Right lobe of liver (tissue), 6 donors: ENCODE measurements at regions not wholly inside any gene's neighbourhood (a gene's known extent, or its start where the extent isn't known, plus 50 kb on each side); places are given as distances from the start of the nearest gene placed in this dataset.
A peak's percentile ranks its signal among the peaks of the same experiment; 100 is the strongest.

Experiments
- ATAC-seq, 4 donors: fragments of 200-7000 bp; cut with Tn5 transposase; one replicate each; pipeline ENCODE4 v1.9.1; 2020; ENCODE audit warnings: mild to moderate bottlenecking in 4 of 4, moderate library complexity in 4 of 4
- DNase-seq, 3 donors: peaks; one replicate each; pipeline ENCODE4 v3.0.0-alpha.2; 2020
- H3K27ac ChIP-seq, 3 donors: fragments of 200-600 bp; one replicate each; pipeline ENCODE4 v1.8.0; 2022
- H3K27me3 ChIP-seq, 2 donors: fragments of 200-600 bp; one replicate each; pipeline ENCODE4 v1.8.0; 2022
- H3K36me3 ChIP-seq, 4 donors: fragments of 200-600 bp; sonication (generic) in 1 of 4; one replicate each; pipeline versions ENCODE4 v1.5.1 to v1.8.0; 2017 to 2022; ENCODE audit warnings: control low read depth in 1 of 4
- H3K4me1 ChIP-seq, 4 donors: fragments of 200-600 bp; sonication (generic) in 1 of 4; one replicate each; pipeline versions ENCODE4 v1.5.1 to v1.8.0; 2017 to 2022; ENCODE audit warnings: control low read depth in 1 of 4
- H3K4me3 ChIP-seq, 3 donors: fragments of 200-600 bp; one replicate each; pipeline ENCODE4 v1.8.0; 2022
- H3K9me3 ChIP-seq, 4 donors: fragments of 200-600 bp; sonication (generic) in 1 of 4; one replicate each; pipeline versions ENCODE4 v1.5.1 to v1.8.0; 2017 to 2022; ENCODE audit warnings: control low read depth in 1 of 4
- POLR2A ChIP-seq: fragments of 450-650 bp; IDR thresholded peaks from one replicate; pipeline ENCODE4 v1.6.1; 2017; ENCODE audit warnings: antibody characterized with exemption, mild to moderate bottlenecking
- WGBS: methylation state at CpG from one replicate; pipeline ENCODE4 v1.1.6; 2018; ENCODE audit warnings: low coverage, low lambda C conversion rate; ENCODE audit not compliant: insufficient coverage; ENCODE audit errors: missing lambda C conversion rate; 5-methylcytosine and 5-hydroxymethylcytosine counted together
- intact Hi-C, 2 donors: fragments of 100-400 bp; cut with DNase I; formaldehyde crosslinking; loops; one replicate each; pipeline versions ENCODE4 v1.11.2 to v1.14.1; 2022
- TF ChIP-seq, protein P1 (sequence below), 4 donors: fragments of 200-600 bp in 3 of 4; fragments of 450-650 bp in 1 of 4; IDR thresholded peaks; one replicate each; pipeline versions ENCODE4 v1.5.1 to v1.8.0; 2016 to 2022; ENCODE audit warnings: antibody characterized with exemption in 4 of 4, mild to moderate bottlenecking in 2 of 4
- donor health status: DM: no; HTN: yes; CAD: no.
- donor health status: DM: no; HTN: no; CAD: no.
- donor health status: DM: no; HTN: no; CAD: no.
- donor health status: DM: no; HTN: yes; CAD: no.
- donor health status: DM: no; HTN: yes; CAD: no.

DNA sequence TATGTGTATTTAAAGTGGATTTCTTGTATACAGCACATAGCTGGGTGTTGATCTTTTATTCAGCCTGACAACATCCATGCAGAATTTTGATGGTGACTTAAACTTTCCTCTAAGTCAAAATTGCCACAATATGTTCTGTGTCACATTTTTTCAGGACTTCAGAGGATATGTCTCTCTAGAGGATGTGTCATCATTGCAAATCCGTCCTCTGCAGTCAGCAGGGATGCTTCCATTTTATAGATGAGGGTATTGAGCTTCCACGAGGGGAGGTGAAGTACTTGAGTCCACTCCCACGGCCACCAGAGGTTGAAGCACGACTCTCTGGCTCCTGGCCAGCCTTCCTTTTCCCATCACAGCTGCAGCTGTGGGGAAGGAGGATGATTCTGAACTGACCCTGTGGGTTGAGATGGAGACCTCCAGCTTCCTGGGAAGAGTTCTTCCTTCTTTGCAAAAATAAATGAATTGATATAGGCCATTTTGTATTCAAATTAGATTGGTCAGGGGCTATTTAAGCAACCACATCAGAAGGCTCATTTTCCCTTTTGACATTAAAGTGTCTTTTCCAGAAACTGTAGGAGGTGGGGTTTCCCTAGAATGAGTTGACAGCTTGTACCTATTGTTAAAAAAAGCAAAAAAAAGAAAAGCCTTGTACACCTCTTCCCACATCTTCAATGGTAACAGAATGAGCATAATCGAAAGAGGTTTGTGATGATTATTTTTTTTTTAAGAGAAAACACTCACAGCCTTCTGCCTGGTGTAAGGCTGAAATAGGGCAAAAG lies 55.2 kb upstream of the MYEOV start:
- H3K27ac ChIP-seq, result no peak overlapping the region
- H3K27me3 ChIP-seq, result no peaks in the 10 kb centered on the region
- no peak for DNase-seq
- TF ChIP-seq, protein P1, sequence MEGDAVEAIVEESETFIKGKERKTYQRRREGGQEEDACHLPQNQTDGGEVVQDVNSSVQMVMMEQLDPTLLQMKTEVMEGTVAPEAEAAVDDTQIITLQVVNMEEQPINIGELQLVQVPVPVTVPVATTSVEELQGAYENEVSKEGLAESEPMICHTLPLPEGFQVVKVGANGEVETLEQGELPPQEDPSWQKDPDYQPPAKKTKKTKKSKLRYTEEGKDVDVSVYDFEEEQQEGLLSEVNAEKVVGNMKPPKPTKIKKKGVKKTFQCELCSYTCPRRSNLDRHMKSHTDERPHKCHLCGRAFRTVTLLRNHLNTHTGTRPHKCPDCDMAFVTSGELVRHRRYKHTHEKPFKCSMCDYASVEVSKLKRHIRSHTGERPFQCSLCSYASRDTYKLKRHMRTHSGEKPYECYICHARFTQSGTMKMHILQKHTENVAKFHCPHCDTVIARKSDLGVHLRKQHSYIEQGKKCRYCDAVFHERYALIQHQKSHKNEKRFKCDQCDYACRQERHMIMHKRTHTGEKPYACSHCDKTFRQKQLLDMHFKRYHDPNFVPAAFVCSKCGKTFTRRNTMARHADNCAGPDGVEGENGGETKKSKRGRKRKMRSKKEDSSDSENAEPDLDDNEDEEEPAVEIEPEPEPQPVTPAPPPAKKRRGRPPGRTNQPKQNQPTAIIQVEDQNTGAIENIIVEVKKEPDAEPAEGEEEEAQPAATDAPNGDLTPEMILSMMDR (IDR thresholded peaks at IDR 0.05), result no peak
- no peak for TF ChIP-seq POLR2A
- H3K36me3 ChIP-seq, result no peaks in the 10 kb centered on the region
- intact Hi-C loops, result no loop called here
- H3K4me3 ChIP-seq, result no peak overlapping the region
- no peak for ATAC-seq
- no peaks in the 10 kb centered on the region for H3K9me3 ChIP-seq
- 34% methylated on average over 5 of the region's 5 CpGs for WGBS
- no peaks in the 10 kb centered on the region for H3K4me1 ChIP-seq

DNA sequence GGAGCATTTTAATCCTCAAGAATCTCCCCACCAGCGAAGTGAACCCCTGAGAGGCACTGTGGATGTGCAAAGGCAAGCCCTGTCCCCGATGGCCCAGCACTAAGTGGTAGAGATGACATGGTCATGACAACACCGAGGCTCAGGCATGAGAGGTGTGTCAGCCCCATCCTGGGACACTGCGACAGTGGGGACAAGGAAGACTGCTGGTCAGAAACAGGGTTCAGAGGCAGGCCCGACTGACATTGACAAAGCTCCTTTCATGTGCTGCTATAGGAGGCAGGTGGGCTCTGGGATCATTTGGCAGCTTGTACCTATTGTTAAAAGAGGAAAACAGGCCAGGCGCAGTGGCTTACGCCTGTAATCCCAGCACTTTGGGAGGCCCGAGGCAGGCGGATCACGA lies 54.3 kb upstream of the MYEOV start:
- Histone ChIP-seq H3K4me3 (no peak overlapping the region), H3K9me3 (no peaks in the 10 kb centered on the region), H3K27me3 (no peaks in the 10 kb centered on the region), H3K4me1 (no peaks in the 10 kb centered on the region), H3K36me3 (no peaks in the 10 kb centered on the region), H3K27ac (no peak overlapping the region)
- no peak for ATAC-seq
- no peak for DNase-seq
- intact Hi-C loops, result no loop called here
- 83% methylated on average over 10 of the region's 10 CpGs for WGBS
- no peak for TF ChIP-seq POLR2A
- TF ChIP-seq, protein P1 (IDR thresholded peaks at IDR 0.05), result no peak

DNA sequence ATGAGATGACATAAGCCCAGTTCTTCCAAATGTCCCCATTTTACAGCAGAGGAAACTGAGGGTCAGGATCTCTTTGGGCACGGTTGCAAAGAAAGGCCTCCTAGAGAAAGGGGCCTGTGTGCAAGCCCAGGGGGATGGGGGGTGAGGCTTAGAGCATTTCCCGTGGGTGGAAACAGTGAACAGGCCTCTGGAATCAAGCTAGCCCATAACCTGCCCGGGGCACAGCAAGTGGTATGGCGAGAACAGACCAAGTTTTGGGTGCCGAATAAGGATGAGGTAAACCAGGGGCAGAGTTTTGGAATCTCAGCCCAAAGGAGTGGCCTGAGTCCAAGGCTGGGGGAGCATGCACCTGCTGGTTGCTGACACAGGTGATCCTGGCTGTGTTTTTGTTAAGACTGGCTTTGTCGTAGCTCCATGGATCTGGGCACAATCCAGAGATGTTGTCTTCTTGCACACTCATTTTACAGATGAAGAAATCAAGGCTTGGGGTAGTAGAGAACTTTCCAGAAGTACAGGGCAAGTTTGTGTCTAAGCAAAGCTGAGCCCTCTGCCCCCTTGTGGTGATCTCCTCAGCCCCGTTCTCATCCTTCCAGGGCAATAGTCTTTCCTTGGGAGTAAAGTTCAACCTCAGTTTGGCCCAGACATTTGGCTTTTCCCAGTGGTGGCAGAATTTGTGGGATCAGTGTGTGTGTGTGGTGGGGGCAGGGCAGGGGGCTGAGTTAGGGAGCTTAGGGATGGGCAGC lies 53.5 kb upstream of the MYEOV start:
- H3K36me3 ChIP-seq, result no peaks in the 10 kb centered on the region
- no peaks in the 10 kb centered on the region for H3K27me3 ChIP-seq
- H3K9me3 ChIP-seq, result no peaks in the 10 kb centered on the region
- peak in 1 of 4 donors; percentile 34 for ATAC-seq
- no peak for DNase-seq
- H3K4me1 ChIP-seq, result no peaks in the 10 kb centered on the region
- no peak overlapping the region for H3K4me3 ChIP-seq
- intact Hi-C loops, result no loop called here
- TF ChIP-seq POLR2A, result no peak
- TF ChIP-seq, protein P1 (IDR thresholded peaks at IDR 0.05), result peak in 2 of 4 donors; percentile 24 to 26
- no peak overlapping the region for H3K27ac ChIP-seq
- WGBS, result no CpG with 5 or more reads among the region's 7 CpGs

DNA sequence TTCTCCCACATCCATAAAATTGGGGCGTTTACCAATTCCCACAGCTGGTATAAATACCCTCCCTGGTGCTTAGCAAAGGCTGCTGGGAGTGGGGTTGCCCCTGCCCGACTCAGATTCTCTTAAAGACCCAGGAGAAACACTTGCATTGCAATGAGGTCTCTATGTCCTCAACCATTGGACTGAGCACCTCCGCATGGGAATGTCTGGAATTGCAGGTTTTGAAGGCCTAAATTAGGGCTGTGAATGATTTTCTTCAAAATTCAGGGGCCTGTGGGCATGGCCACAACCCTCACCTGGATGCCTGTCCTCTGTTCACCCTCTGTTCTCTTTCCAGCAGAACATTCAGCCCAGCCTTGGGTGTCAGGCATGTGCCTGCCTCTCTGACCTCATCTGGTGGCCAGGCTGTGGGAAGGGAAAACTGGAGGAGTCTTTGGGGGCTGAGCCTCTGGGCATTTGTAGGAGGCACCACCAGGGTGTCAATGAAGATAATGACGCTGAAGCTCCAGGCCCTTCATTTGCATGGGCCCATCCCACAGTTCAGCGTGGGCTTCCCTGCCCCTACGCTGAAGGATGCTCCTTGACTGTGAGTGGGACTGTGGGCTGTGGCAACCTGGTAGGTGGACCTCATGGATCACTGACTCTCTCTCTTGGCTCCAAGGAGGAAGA lies 52.7 kb upstream of the MYEOV start:
- WGBS, result 80% methylated on average over 1 of the region's 6 CpGs
- H3K4me1 ChIP-seq, result no peaks in the 10 kb centered on the region
- no peak for DNase-seq
- H3K36me3 ChIP-seq, result no peaks in the 10 kb centered on the region
- no peak overlapping the region for H3K4me3 ChIP-seq
- intact Hi-C loops, result no loop called here
- H3K27me3 ChIP-seq, result no peaks in the 10 kb centered on the region
- no peaks in the 10 kb centered on the region for H3K9me3 ChIP-seq
- ATAC-seq, result no peak
- H3K27ac ChIP-seq, result no peak overlapping the region
- no peak for TF ChIP-seq POLR2A
- TF ChIP-seq, protein P1 (IDR thresholded peaks at IDR 0.05), result no peak
